H9 (cell line): ENCODE measurements at regions not wholly inside any gene's neighbourhood (a gene's known extent, or its start where the extent isn't known, plus 50 kb on each side); places are given as distances from the start of the nearest gene placed in this dataset.

Experiments used
- DNase-seq: peaks from one replicate; pipeline ENCODE4 v3.0.0-alpha.2; 2017
- H2AFZ ChIP-seq: one replicate; pipeline ENCODE4 v1.6.1; 2013; ENCODE audit warnings: mild to moderate bottlenecking, low read length, control low read depth, moderate library complexity
- H2AK5ac ChIP-seq: 2 replicates; pipeline ENCODE4 v1.6.1; 2013; ENCODE audit warnings: low read length, control low read depth, mixed read lengths; ENCODE audit not compliant: insufficient read length
- H2BK120ac ChIP-seq: one replicate; pipeline ENCODE4 v1.6.1; 2013; ENCODE audit warnings: low read depth, mild to moderate bottlenecking, low read length, control low read depth, inconsistent platforms; ENCODE audit not compliant: poor library complexity, severe bottlenecking
- H2BK12ac ChIP-seq: 2 replicates; pipeline ENCODE4 v1.6.1; 2013; ENCODE audit warnings: low read length, control low read depth, mixed read lengths, low read depth; ENCODE audit not compliant: insufficient read length
- H2BK15ac ChIP-seq: 2 replicates; pipeline ENCODE4 v1.6.1; 2013; ENCODE audit warnings: low read depth, low read length, control low read depth
- H2BK20ac ChIP-seq: one replicate; pipeline ENCODE4 v1.6.1; 2013; ENCODE audit warnings: low read depth, mild to moderate bottlenecking, low read length, control low read depth, inconsistent platforms; ENCODE audit not compliant: poor library complexity, severe bottlenecking
- H2BK5ac ChIP-seq: 2 replicates; pipeline ENCODE4 v1.6.1; 2013; ENCODE audit warnings: low read length, control low read depth, mixed read lengths; ENCODE audit not compliant: insufficient read length
- H3K14ac ChIP-seq: 2 replicates; pipeline ENCODE4 v1.6.1; 2013; ENCODE audit warnings: low read length, control low read depth; ENCODE audit not compliant: insufficient read depth
- H3K18ac ChIP-seq: 2 replicates; pipeline ENCODE4 v1.6.1; 2013; ENCODE audit warnings: low read depth, mild to moderate bottlenecking, mixed read lengths, low read length, control low read depth; ENCODE audit not compliant: insufficient read length
- H3K23ac ChIP-seq: 2 replicates; pipeline ENCODE4 v1.6.1; 2013; ENCODE audit warnings: low read length, control low read depth, mixed read lengths, low read depth; ENCODE audit not compliant: insufficient read length
- H3K23me2 ChIP-seq: 2 replicates; pipeline ENCODE4 v1.6.1; 2013; ENCODE audit warnings: low read depth, mild to moderate bottlenecking, mixed read lengths, low read length, control low read depth; ENCODE audit not compliant: insufficient read length, poor library complexity, severe bottlenecking
- H3K27ac ChIP-seq: 2 replicates; pipeline ENCODE4 v1.5.1; 2013; ENCODE audit warnings: low read length, control low read depth, mixed read lengths, low read depth; ENCODE audit not compliant: insufficient read length
- H3K27me3 ChIP-seq: 2 replicates; pipeline ENCODE4 v1.6.1; 2013; ENCODE audit warnings: low read length, control low read depth, inconsistent platforms; ENCODE audit not compliant: insufficient read depth
- H3K4ac ChIP-seq: 2 replicates; pipeline ENCODE4 v1.6.1; 2013; ENCODE audit warnings: low read depth, mild to moderate bottlenecking, control low read depth, inconsistent platforms, low read length, moderate library complexity
- H3K4me1 ChIP-seq: 2 replicates; pipeline ENCODE4 v1.6.1; 2013; ENCODE audit warnings: low read length, control low read depth, inconsistent platforms; ENCODE audit not compliant: insufficient read depth
- H3K4me2 ChIP-seq: 2 replicates; pipeline ENCODE4 v1.6.1; 2013; ENCODE audit warnings: low read length, control low read depth, mixed read lengths; ENCODE audit not compliant: insufficient read length, insufficient read depth
- H3K56ac ChIP-seq: 2 replicates; pipeline ENCODE4 v1.6.1; 2013; ENCODE audit warnings: low read depth, mild to moderate bottlenecking, mixed read lengths, low read length, control low read depth; ENCODE audit not compliant: insufficient read length
- H3K79me1 ChIP-seq: 2 replicates; pipeline ENCODE4 v1.6.1; 2013; ENCODE audit warnings: low read depth, mild to moderate bottlenecking, moderate library complexity, low read length, control low read depth, inconsistent platforms; ENCODE audit not compliant: insufficient read depth, poor library complexity, severe bottlenecking
- H3K79me2 ChIP-seq: 2 replicates; pipeline ENCODE4 v1.6.1; 2013; ENCODE audit warnings: low read length, control low read depth, inconsistent platforms; ENCODE audit not compliant: insufficient read depth
- H3K9ac ChIP-seq: 2 replicates; pipeline ENCODE4 v1.6.1; 2013; ENCODE audit warnings: low read length, control low read depth, mixed read lengths; ENCODE audit not compliant: insufficient read length; ENCODE audit errors: extremely low read depth
- H3K9me3 ChIP-seq: one replicate; pipeline ENCODE4 v1.6.1; 2013; ENCODE audit warnings: low read depth, low read length, inconsistent platforms; ENCODE audit not compliant: control insufficient read depth
- H3T11ph ChIP-seq: one replicate; pipeline ENCODE4 v1.6.1; 2013; ENCODE audit warnings: mild to moderate bottlenecking, low read length, control low read depth, inconsistent platforms
- H4K20me1 ChIP-seq: one replicate; pipeline ENCODE4 v1.6.1; 2013; ENCODE audit not compliant: control insufficient read depth, insufficient read length, insufficient read depth
- H4K5ac ChIP-seq: 2 replicates; pipeline ENCODE4 v1.6.1; 2013; ENCODE audit warnings: low read depth, mild to moderate bottlenecking, mixed read lengths, low read length, control low read depth; ENCODE audit not compliant: insufficient read length
- H4K8ac ChIP-seq: replicated peaks from 2 replicates; pipeline ENCODE4 v1.6.1; 2013; ENCODE audit warnings: low read length, control low read depth, mixed read lengths, low read depth; ENCODE audit not compliant: insufficient read length
- H4K91ac ChIP-seq: 2 replicates; pipeline ENCODE4 v1.6.1; 2013; ENCODE audit warnings: low read depth, mild to moderate bottlenecking, moderate library complexity, mixed read lengths, low read length, control low read depth; ENCODE audit not compliant: insufficient read length
- H3K27ac Mint-ChIP-seq, 3 experiments: 2 replicates in 2 of 3; 3 replicates in 1 of 3; pipeline ENCODE4 v1.8.0; 2020 to 2021; ENCODE audit warnings: mixed read lengths in 3 of 3, mild to moderate bottlenecking in 1 of 3, moderate library complexity in 1 of 3
- H3K27me3 Mint-ChIP-seq: 2 replicates; pipeline ENCODE4 v1.8.0; 2021; ENCODE audit warnings: low read depth, mild to moderate bottlenecking, moderate library complexity, mixed read lengths
- H3K36me3 Mint-ChIP-seq, 3 experiments: 2 replicates in 2 of 3; 3 replicates in 1 of 3; pipeline ENCODE4 v1.8.0; 2020 to 2021; ENCODE audit warnings: low read depth in 3 of 3, mixed read lengths in 3 of 3; ENCODE audit not compliant: insufficient read depth in 1 of 3
- H3K4me1 Mint-ChIP-seq, 2 experiments: 2 replicates each; pipeline ENCODE4 v1.8.0; 2020; ENCODE audit warnings: mixed read lengths in 2 of 2
- H3K4me3 Mint-ChIP-seq, 2 experiments: 2 replicates in 1 of 2; 3 replicates in 1 of 2; pipeline ENCODE4 v1.8.0; 2020 to 2021; ENCODE audit warnings: mild to moderate bottlenecking in 2 of 2, mixed read lengths in 2 of 2, moderate library complexity in 1 of 2
- H3K9me3 Mint-ChIP-seq, 2 experiments: 2 replicates in 1 of 2; 3 replicates in 1 of 2; pipeline ENCODE4 v1.8.0; 2020; ENCODE audit warnings: mild to moderate bottlenecking in 2 of 2, mixed read lengths in 2 of 2, moderate library complexity in 1 of 2
- CTCF ChIP-seq: fragments of 200-600 bp; sonication (generic); conservative IDR thresholded peaks from 3 replicates; pipeline ENCODE4 v1.8.0; 2021; ENCODE audit warnings: antibody characterized with exemption, mild to moderate bottlenecking
- WGBS: extraction: QIAGEN DNeasy Blood & Tissue Kit; methylation state at CpG from one replicate; pipeline ENCODE4 v1.1.7; 2013; ENCODE audit warnings: missing lambda C conversion rate, low lambda C conversion rate, mixed read lengths; ENCODE audit not compliant: insufficient read length; ENCODE audit errors: extremely low coverage; 5-methylcytosine and 5-hydroxymethylcytosine counted together

DNA sequence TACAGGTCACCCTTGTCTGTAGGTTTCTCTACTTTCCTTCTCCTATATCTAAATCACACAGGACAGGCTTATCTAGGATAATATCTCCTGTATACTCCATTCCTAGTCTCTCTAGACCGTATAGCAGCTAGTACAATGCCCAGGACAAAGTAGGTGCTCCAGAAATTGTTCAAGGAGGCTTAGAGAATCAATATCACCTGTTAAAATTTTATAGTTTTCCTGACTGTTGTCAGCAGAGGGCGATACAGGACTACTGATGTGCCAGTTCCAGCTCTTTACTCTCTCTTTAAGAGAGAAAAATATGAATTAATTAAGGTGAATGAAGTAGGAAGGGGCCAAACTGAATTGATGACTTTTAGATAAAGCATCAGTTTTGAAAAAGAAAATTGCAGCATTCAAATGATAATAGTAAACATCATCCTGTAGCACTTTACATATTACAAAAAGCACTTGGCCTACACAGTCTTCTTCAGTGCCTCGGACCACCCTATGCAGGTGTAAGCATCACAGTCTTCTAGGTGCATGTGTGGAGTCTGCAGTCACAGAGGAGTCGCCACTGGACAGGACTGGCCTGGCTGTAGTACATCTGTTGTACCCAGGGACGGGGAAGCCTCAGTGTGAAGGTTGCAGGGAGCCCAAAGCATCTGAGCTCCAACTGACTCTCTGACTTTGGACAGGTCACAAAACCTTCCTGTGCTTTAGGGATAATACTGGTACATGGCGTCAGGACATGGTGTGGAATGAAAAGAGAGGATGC, 61.9 kb upstream of the MAX start:
- H2BK120ac ChIP-seq = no peak overlapping the region
- no peak overlapping the region for H3K9ac ChIP-seq
- DNase-seq = no peak
- no peaks in the 10 kb centered on the region for H3K27me3 ChIP-seq
- no peaks in the 10 kb centered on the region; the same call in 1 of the 2 replicates for H3K27me3 Mint-ChIP-seq
- H3K4me2 ChIP-seq = no peak overlapping the region
- no peak overlapping the region for H3K56ac ChIP-seq
- no peak overlapping the region for H2AFZ ChIP-seq
- no peaks in the 10 kb centered on the region for H3K79me1 ChIP-seq
- H3K4me1 ChIP-seq = no peaks in the 10 kb centered on the region
- no peaks in the 10 kb centered on the region for H3K9me3 ChIP-seq
- peaks cover 0 to 3% of the 10 kb centered on the region in 2 experiments; a peak in 1 of 4 replicates for H3K4me1 Mint-ChIP-seq
- no peak overlapping the region for H4K91ac ChIP-seq
- H2BK5ac ChIP-seq = no peak overlapping the region
- no peaks in the 10 kb centered on the region for H4K20me1 ChIP-seq
- WGBS = no CpG with 5 or more reads among the region's 6 CpGs
- H3K14ac ChIP-seq = no peak overlapping the region
- H2AK5ac ChIP-seq = no peak overlapping the region
- no peak overlapping the region for H2BK20ac ChIP-seq
- H3K18ac ChIP-seq = no peak overlapping the region
- H3T11ph ChIP-seq = no peak overlapping the region
- H4K8ac ChIP-seq = no peak overlapping the region
- TF ChIP-seq CTCF = peak; percentile 88
- no peak overlapping the region for H3K23ac ChIP-seq
- no peak overlapping the region for H3K27ac ChIP-seq
- H3K23me2 ChIP-seq = no peaks in the 10 kb centered on the region
- H3K36me3 Mint-ChIP-seq = no peaks in the 10 kb centered on the region
- no peaks in the 10 kb centered on the region for H3K79me2 ChIP-seq
- no peak overlapping the region for H4K5ac ChIP-seq
- no peak overlapping the region for H2BK12ac ChIP-seq
- H3K27ac Mint-ChIP-seq = no peak overlapping the region
- H2BK15ac ChIP-seq = no peak overlapping the region
- no peak overlapping the region for H3K4me3 Mint-ChIP-seq
- no peak overlapping the region for H3K4ac ChIP-seq
- no peaks in the 10 kb centered on the region for H3K9me3 Mint-ChIP-seq
